T-cell (primary cell): ENCODE measurements at regions not wholly inside any gene's neighbourhood (a gene's known extent, or its start where the extent isn't known, plus 50 kb on each side); places are given as distances from the start of the nearest gene placed in this dataset.
"Not testable (repeated sequence)": the region's sequence is repeated elsewhere in the genome, so short reads cannot be mapped to it uniquely, and the experiment has no call there.

Experiments
- ATAC-seq, 4 experiments: fragments of 200-7000 bp in 3 of 4; fragments of 150-1000 bp in 1 of 4; cut with Tn5 transposase; replicated peaks in 1 of 4; 1 replicate in 3 of 4; 2 replicates in 1 of 4; pipeline ENCODE4 v1.10.0; 2021; ENCODE audit warnings: moderate library complexity in 3 of 4, mild to moderate bottlenecking in 2 of 4, moderate number of reproducible peaks in 1 of 4
- CTCF ChIA-PET, 2 donors: fragments of 300-600 bp; sonication (Branson Sonifier 250); formaldehyde crosslinking; loops; one replicate each; lab custom pipeline; 2022; ENCODE audit warnings: antibody characterized with exemption in 2 of 2; lab: Charles Lee
- POLR2A ChIA-PET, 2 donors: fragments of 300-600 bp; sonication (Branson Sonifier 250); formaldehyde crosslinking; loops; one replicate each; lab custom pipeline; 2022; ENCODE audit warnings: antibody characterized with exemption in 2 of 2; lab: Charles Lee
- DNase-seq, 35 experiments: peaks; one replicate each; pipeline versions ENCODE4 v3.0.0 to v3.0.0-alpha.2; 2013 to 2023
- H3K27ac ChIP-seq: one replicate; pipeline ENCODE4 v1.5.1; 2013; ENCODE audit warnings: low read length
- H3K27me3 ChIP-seq, 2 experiments: replicated peaks in 1 of 2; 1 replicate in 1 of 2; 2 replicates in 1 of 2; pipeline versions ENCODE4 v1.6.1 to v1.7.0; 2013; ENCODE audit warnings: low read length in 1 of 2, mixed read lengths in 1 of 2; ENCODE audit not compliant: control insufficient read depth in 2 of 2, insufficient read depth in 2 of 2; ENCODE audit errors: extremely low read depth in 1 of 2
- H3K36me3 ChIP-seq, 2 donors: 1 replicate in 1 of 2; 2 replicates in 1 of 2; pipeline versions ENCODE4 v1.6.1 to v1.7.0; 2013; ENCODE audit warnings: low read length in 1 of 2; ENCODE audit not compliant: control insufficient read depth in 2 of 2, insufficient read depth in 1 of 2; ENCODE audit errors: extremely low read depth in 1 of 2
- H3K4me1 ChIP-seq, 2 experiments: 1 replicate in 1 of 2; 2 replicates in 1 of 2; pipeline versions ENCODE4 v1.6.1 to v1.7.0; 2013; ENCODE audit warnings: low read length in 2 of 2, mixed read lengths in 1 of 2; ENCODE audit not compliant: insufficient read depth in 2 of 2, control insufficient read depth in 1 of 2; ENCODE audit errors: extremely low read depth in 1 of 2
- H3K4me3 ChIP-seq, 2 donors: 1 replicate in 1 of 2; 2 replicates in 1 of 2; pipeline versions ENCODE4 v1.5.1 to v1.7.0; 2013; ENCODE audit warnings: mild to moderate bottlenecking in 2 of 2, low read length in 1 of 2, moderate library complexity in 1 of 2; ENCODE audit not compliant: control insufficient read depth in 1 of 2; ENCODE audit errors: extremely low read depth in 1 of 2
- H3K9me3 ChIP-seq: 2 replicates; pipeline ENCODE4 v1.7.0; 2013
- H3K27ac Mint-ChIP-seq, 2 donors: one replicate each; pipeline ENCODE4 v1.8.0; 2020 to 2021; ENCODE audit warnings: mild to moderate bottlenecking in 2 of 2, mixed read lengths in 2 of 2
- H3K27me3 Mint-ChIP-seq, 2 donors: one replicate each; pipeline ENCODE4 v1.8.0; 2021 to 2022; ENCODE audit warnings: mixed read lengths in 2 of 2
- H3K36me3 Mint-ChIP-seq: one replicate; pipeline ENCODE4 v1.8.0; 2021; ENCODE audit warnings: mixed read lengths
- H3K4me1 Mint-ChIP-seq, 3 donors: one replicate each; pipeline ENCODE4 v1.8.0; 2020 to 2022; ENCODE audit warnings: mixed read lengths in 3 of 3, mild to moderate bottlenecking in 1 of 3
- H3K4me3 Mint-ChIP-seq, 3 donors: one replicate each; pipeline ENCODE4 v1.8.0; 2020 to 2022; ENCODE audit warnings: mild to moderate bottlenecking in 3 of 3, mixed read lengths in 3 of 3, moderate library complexity in 3 of 3
- H3K9me3 Mint-ChIP-seq, 3 donors: one replicate each; pipeline ENCODE4 v1.8.0; 2020 to 2022; ENCODE audit warnings: mixed read lengths in 3 of 3
- WGBS: methylation state at CpG from one replicate; pipeline ENCODE4 v1.1.5; 2013; ENCODE audit warnings: missing lambda C conversion rate; ENCODE audit not compliant: insufficient coverage; 5-methylcytosine and 5-hydroxymethylcytosine counted together

DNA sequence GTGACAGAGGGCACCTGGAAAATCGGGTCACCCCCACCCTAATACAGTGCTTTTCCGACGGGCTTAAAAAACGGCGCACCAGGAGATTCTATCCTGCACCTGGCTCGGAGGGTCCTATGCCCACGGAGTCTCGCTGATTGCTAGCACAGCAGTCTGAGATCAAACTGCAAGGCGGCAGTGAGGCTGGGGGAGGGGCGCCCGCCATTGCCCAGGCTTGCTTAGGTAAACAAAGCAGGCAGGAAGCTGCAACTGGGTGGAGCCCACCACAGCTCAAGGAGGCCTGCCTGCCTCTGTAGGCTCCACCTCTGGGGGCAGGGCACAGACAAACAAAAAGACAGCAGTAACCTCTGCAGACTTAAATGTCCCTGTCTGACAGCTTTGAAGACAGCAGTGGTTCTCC, 168.2 kb upstream of the SPIN4 start:
- H3K27me3 Mint-ChIP-seq, H3K4me1 ChIP-seq, H3K36me3 ChIP-seq, CTCF ChIA-PET, H3K9me3 ChIP-seq, H3K4me3 ChIP-seq, H3K27ac ChIP-seq, H3K4me3 Mint-ChIP-seq, H3K9me3 Mint-ChIP-seq, ATAC-seq, POLR2A ChIA-PET, H3K27ac Mint-ChIP-seq, H3K36me3 Mint-ChIP-seq, H3K27me3 ChIP-seq: not testable (repeated sequence)
- peak in 7 of 35 experiments; percentile 0 to 23 (median 2) for DNase-seq
- H3K4me1 Mint-ChIP-seq = peaks cover 0 to 22% (median 11%) of the 10 kb centered on the region in 3 donors
- no CpG with 5 or more reads among the region's 11 CpGs for WGBS

DNA sequence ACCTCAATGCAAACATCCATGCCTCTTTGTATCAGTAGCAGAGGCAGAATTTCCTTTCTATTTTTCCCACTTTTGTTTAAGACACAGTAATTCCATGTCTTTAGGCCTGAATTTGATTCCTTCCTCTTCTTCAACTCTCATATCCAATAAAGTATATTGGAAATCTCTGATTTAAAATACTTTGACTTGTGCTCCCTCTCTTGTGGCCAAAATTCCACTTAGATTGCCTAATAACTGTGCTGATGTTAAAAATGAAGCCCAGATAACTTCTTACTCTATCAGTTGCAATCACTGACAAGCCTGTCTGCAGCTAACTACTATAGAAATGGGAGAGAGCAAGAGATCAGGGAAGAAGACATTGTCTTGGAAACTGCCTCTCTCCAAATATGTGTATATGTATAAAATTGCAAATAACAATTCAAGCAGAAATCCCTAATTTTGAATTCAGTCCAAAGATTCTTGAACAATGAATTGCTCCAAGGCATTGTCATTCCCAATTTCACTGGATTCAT, 163.5 kb upstream of the SPIN4 start:
- H3K4me1 ChIP-seq = peaks cover 0 to 3% of the 10 kb centered on the region in 2 experiments
- no peaks in the 10 kb centered on the region for H3K27me3 Mint-ChIP-seq
- H3K4me3 ChIP-seq = no peak overlapping the region
- ChIA-PET POLR2A (no interaction called here), CTCF (no interaction called here)
- no peaks in the 10 kb centered on the region for H3K9me3 ChIP-seq
- ATAC-seq (no peak), DNase-seq (no peak)
- no peaks in the 10 kb centered on the region for H3K36me3 ChIP-seq
- H3K27ac ChIP-seq = no peak overlapping the region
- no peaks in the 10 kb centered on the region for H3K27me3 ChIP-seq
- peaks cover 0 to 21% (median 15%) of the 10 kb centered on the region in 3 donors for H3K4me1 Mint-ChIP-seq
- peaks cover 7% of the 10 kb centered on the region for H3K36me3 Mint-ChIP-seq
- H3K27ac Mint-ChIP-seq = no peak overlapping the region
- no peaks in the 10 kb centered on the region for H3K9me3 Mint-ChIP-seq
- H3K4me3 Mint-ChIP-seq = no peak overlapping the region

DNA sequence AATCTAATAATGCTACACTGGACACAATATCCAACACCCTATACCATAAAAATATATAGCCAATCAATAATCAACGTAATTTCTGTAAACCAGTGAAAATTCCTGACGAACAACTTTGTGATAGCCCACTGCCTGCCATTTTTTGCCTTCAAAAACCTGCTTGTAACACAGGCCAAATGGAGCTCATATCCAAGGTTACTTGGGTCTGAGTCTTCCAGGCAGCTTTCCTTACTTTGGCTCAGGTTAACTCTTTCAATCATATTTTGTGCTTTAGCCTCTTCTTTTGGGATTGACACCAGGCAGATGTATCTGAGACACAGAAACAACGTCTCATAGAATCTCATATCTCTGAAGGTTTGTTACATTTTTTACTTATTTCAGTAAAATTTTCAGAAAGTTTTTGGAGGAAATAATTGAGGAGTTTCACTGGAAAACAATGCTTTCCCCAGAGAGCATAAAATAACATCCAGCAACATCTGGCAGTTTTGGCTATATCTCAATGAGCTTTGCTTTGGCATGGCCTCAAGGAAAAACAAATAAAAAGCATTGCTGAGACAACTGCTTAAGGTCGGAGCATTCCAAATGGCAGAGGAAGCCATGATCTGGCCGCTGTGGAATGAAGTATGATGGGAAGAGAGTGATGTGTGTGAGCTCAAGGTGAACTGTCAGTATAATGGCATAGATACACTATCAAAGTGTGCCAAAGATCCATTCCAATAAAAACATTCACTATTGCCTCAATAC, 162.9 kb upstream of the SPIN4 start:
- no peak for DNase-seq
- ATAC-seq = no peak
- Histone ChIP-seq H3K27ac (no peak overlapping the region), H3K4me1 (no peaks in the 10 kb centered on the region), H3K9me3 (no peaks in the 10 kb centered on the region), H3K27me3 (no peaks in the 10 kb centered on the region), H3K4me3 (no peak overlapping the region), H3K36me3 (no peaks in the 10 kb centered on the region)
- Mint-ChIP-seq H3K27ac (no peak overlapping the region), H3K9me3 (no peaks in the 10 kb centered on the region), H3K4me1 (peaks cover 0 to 22% (median 17%) of the 10 kb centered on the region in 3 donors), H3K4me3 (no peak overlapping the region), H3K27me3 (no peaks in the 10 kb centered on the region), H3K36me3 (peaks cover 7% of the 10 kb centered on the region)
- no CpG with 5 or more reads among the region's 5 CpGs for WGBS
- CTCF ChIA-PET = no interaction called here
- POLR2A ChIA-PET = no interaction called here

DNA sequence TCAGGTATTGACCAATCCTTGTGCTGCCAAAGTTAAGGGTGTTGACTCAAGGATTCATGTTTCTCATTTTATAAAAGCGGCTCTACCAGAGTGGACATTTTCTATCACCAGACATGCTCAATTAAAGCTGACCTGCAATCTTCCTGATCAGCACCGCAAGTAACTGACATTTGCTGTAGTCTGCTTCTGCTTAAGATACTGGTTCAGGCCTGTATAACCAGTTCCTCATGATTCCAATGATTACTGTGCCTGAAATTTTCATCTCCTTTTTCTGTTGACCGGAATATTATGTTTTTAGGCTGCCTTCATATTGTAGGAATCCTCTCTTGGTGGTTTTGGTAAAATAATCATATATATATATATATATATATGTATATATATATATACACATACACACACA, 160.2 kb upstream of the SPIN4 start:
- 100% methylated on average over 2 of the region's 3 CpGs for WGBS
- Mint-ChIP-seq H3K9me3 (no peaks in the 10 kb centered on the region), H3K4me3 (no peak overlapping the region), H3K27me3 (no peaks in the 10 kb centered on the region), H3K27ac (no peak overlapping the region), H3K36me3 (peaks cover 4% of the 10 kb centered on the region), H3K4me1 (peaks cover 0 to 23% (median 15%) of the 10 kb centered on the region in 3 donors)
- ATAC-seq (no peak), DNase-seq (no peak)
- no peaks in the 10 kb centered on the region for H3K27me3 ChIP-seq
- CTCF ChIA-PET = interaction anchor here in 1 of 2 donors (0.7 kb wide), 1 partner anchor 211 kb away, joined by 6 read pairs; no protein-coding TSS in a partner anchor
- no peak overlapping the region for H3K4me3 ChIP-seq
- POLR2A ChIA-PET = interaction anchor here in 1 of 2 donors (0.6 kb wide), 1 partner anchor 67 kb away, joined by 3 read pairs; no protein-coding TSS in a partner anchor
- H3K27ac ChIP-seq = no peak overlapping the region
- H3K36me3 ChIP-seq = no peaks in the 10 kb centered on the region
- no peaks in the 10 kb centered on the region for H3K9me3 ChIP-seq
- no peaks in the 10 kb centered on the region for H3K4me1 ChIP-seq

DNA sequence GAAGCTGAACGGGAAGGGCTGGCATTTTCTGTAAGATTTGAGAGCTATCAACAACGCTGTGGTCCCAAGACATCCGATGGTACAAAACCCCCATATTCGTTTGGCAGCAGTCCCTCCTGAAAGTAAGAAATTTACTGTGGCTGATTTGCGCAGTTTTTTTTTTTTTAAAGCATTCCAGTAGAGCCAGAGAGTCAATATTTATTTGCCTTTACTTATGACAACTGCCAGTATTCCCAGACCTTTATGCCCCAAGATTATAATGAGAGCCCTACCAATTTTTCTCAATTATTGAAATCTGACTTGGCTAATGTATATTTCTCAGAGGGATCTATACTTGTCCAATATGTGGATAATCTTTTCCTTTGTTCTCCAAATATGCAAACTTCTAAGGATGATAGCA, 157.5 kb upstream of the SPIN4 start:
- H3K27me3 ChIP-seq = no peaks in the 10 kb centered on the region
- ChIA-PET CTCF (no interaction called here), POLR2A (interaction anchor here in 1 of 2 donors (0.6 kb wide), 1 partner anchor 1222 kb away, joined by 3 read pairs; no protein-coding TSS in a partner anchor)
- no peaks in the 10 kb centered on the region for H3K4me1 ChIP-seq
- no peaks in the 10 kb centered on the region for H3K9me3 ChIP-seq
- no peak overlapping the region for H3K27ac ChIP-seq
- H3K4me3 ChIP-seq = no peak overlapping the region
- DNase-seq (no peak), ATAC-seq (no peak)
- H3K27me3 Mint-ChIP-seq = no peaks in the 10 kb centered on the region
- no peaks in the 10 kb centered on the region for H3K36me3 ChIP-seq
- H3K4me3 Mint-ChIP-seq = no peak overlapping the region
- no CpG with 5 or more reads among the region's 5 CpGs for WGBS
- H3K27ac Mint-ChIP-seq = no peak overlapping the region
- no peaks in the 10 kb centered on the region for H3K9me3 Mint-ChIP-seq
- H3K4me1 Mint-ChIP-seq = peaks cover 0 to 26% (median 15%) of the 10 kb centered on the region in 3 donors
- peaks cover 4% of the 10 kb centered on the region for H3K36me3 Mint-ChIP-seq

DNA sequence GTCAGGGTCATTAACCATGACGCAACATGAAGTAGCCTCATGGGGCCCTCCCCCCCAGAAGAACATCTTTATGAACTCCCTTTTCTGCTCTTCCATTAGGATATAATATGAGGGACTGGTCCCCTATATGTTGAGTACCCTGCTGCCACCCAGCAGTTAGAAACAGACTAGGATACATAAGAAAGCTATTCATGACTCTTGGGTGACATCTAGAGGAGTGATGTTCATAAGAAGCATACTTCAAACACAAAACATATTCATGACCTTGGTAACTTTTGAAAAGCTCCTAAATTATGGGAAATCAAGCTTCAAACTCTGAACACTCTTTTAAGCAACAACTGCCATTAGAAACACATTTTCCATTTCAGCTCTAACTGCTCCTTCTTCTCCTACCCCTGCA, 155.2 kb upstream of the SPIN4 start:
- no peaks in the 10 kb centered on the region for H3K36me3 ChIP-seq
- Mint-ChIP-seq H3K4me1 (peaks cover 0 to 29% (median 12%) of the 10 kb centered on the region in 3 donors), H3K27ac (no peak overlapping the region), H3K27me3 (no peaks in the 10 kb centered on the region), H3K9me3 (no peaks in the 10 kb centered on the region), H3K36me3 (peaks cover 4% of the 10 kb centered on the region), H3K4me3 (no peak overlapping the region)
- no peaks in the 10 kb centered on the region for H3K27me3 ChIP-seq
- no peaks in the 10 kb centered on the region for H3K4me1 ChIP-seq
- no peak for ATAC-seq
- ChIA-PET CTCF (interaction anchor here in 1 of 2 donors (0.7 kb wide), 1 partner anchor 21 kb away, joined by 3 read pairs; no protein-coding TSS in a partner anchor), POLR2A (no interaction called here)
- no peaks in the 10 kb centered on the region for H3K9me3 ChIP-seq
- no peak overlapping the region for H3K27ac ChIP-seq
- H3K4me3 ChIP-seq = no peak overlapping the region
- WGBS = no CpG with 5 or more reads among the region's 1 CpG
- peak in 1 of 35 experiments; percentile 37 for DNase-seq
